GM21619 (cell line): ENCODE measurements at regions not wholly inside any gene's neighbourhood (a gene's known extent, or its start where the extent isn't known, plus 50 kb on each side); places are given as distances from the start of the nearest gene placed in this dataset.

Experiments
- ATAC-seq: cut with Tn5 transposase; IDR thresholded peaks from one replicate; pipeline ENCODE4 v1.9.1; 2021; ENCODE audit not compliant: unreplicated experiment

GRCh38 chr1:80053613-80054012 lies 1047.1 kb upstream of the ADGRL4 start:
- no peak for ATAC-seq

- no peak for ATAC-seq
These were observed 1044.0 kb upstream of the ADGRL4 start for GRCh38 chr1:80050523-80050922.

- no peak for ATAC-seq
These were observed 1043.6 kb upstream of the ADGRL4 start for GRCh38 chr1:80050085-80050484.

- ATAC-seq: no peak
These were observed 1042.2 kb upstream of the ADGRL4 start for GRCh38 chr1:80048716-80049115.

- ATAC-seq: no peak
These were observed 1041.3 kb upstream of the ADGRL4 start for GRCh38 chr1:80047791-80048190.

- ATAC-seq: no peak
These were observed 1038.1 kb upstream of the ADGRL4 start for GRCh38 chr1:80044662-80045061.

- no peak for ATAC-seq
These were observed 1030.3 kb upstream of the ADGRL4 start for GRCh38 chr1:80036690-80037432.

GRCh38 chr1:80023358-80023757 lies 1016.8 kb upstream of the ADGRL4 start:
- ATAC-seq: no peak

GRCh38 chr1:80021891-80022290 lies 1015.4 kb upstream of the ADGRL4 start:
- ATAC-seq: no peak

- ATAC-seq: no peak
These were observed 1011.8 kb upstream of the ADGRL4 start for GRCh38 chr1:80018348-80018747.

- ATAC-seq: no peak
These were observed 1002.4 kb upstream of the ADGRL4 start for GRCh38 chr1:80008934-80009333.

GRCh38 chr1:80003250-80003649 lies 996.7 kb upstream of the ADGRL4 start:
- ATAC-seq: no peak

GRCh38 chr1:79988401-79988800 lies 981.9 kb upstream of the ADGRL4 start:
- ATAC-seq: no peak

- no peak for ATAC-seq
These were observed 975.7 kb upstream of the ADGRL4 start for GRCh38 chr1:79982211-79982610.

GRCh38 chr1:79981481-79981880 lies 975.0 kb upstream of the ADGRL4 start:
- no peak for ATAC-seq

- ATAC-seq: no peak
These were observed 972.8 kb upstream of the ADGRL4 start for GRCh38 chr1:79979346-79979745.

- no peak for ATAC-seq
These were observed 969.8 kb upstream of the ADGRL4 start for GRCh38 chr1:79976287-79976686.

- ATAC-seq: no peak
These were observed 968.1 kb upstream of the ADGRL4 start for GRCh38 chr1:79974659-79975058.

- ATAC-seq: no peak
These were observed 963.4 kb upstream of the ADGRL4 start for GRCh38 chr1:79969886-79970285.

- no peak for ATAC-seq
These were observed 959.9 kb upstream of the ADGRL4 start for GRCh38 chr1:79966438-79966837.

- ATAC-seq: no peak
These were observed 953.1 kb upstream of the ADGRL4 start for GRCh38 chr1:79959635-79960034.

GRCh38 chr1:79955966-79956365 lies 949.4 kb upstream of the ADGRL4 start:
- ATAC-seq: no peak

GRCh38 chr1:79950511-79950910 lies 944.0 kb upstream of the ADGRL4 start:
- no peak for ATAC-seq
